Stromal cell of bone marrow (primary cell): ENCODE measurements at regions not wholly inside any gene's neighbourhood (a gene's known extent, or its start where the extent isn't known, plus 50 kb on each side); places are given as distances from the start of the nearest gene placed in this dataset.
"Not testable (repeated sequence)": the region's sequence is repeated elsewhere in the genome, so short reads cannot be mapped to it uniquely, and the experiment has no call there.

Experiments
- DNase-seq: peaks from one replicate; pipeline ENCODE4 v3.0.0-alpha.2; 2012; ENCODE audit warnings: low read depth

DNA sequence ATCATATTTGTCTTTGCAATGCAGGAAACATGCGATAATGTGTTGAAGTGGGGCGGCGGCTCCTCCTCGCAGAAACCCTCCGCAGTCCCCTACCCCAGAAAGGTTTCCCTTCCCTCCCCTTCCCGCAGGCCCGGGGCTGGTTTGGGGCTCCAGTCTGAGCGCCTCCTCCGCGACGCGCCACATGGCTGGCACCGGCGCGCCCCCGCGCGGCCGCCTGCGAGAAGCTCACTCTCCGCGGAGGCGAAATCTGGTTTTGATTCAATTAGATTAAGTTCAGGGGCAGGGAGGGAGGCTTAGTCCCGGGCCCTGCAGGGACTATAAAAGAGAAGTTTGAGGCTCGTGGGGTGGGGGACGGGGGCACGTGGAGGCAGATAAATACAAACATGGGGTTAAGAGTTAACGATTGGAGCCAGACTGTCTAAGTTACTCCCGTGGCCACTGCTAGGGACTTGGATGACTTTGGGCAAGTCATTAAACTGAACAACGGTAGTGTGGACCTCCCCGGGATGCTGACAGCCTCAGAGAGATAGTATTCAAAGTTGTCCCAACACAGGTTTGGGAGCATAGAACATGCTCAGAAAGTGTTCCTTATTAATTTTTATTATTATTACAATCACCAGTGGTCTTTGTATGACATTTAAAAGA lies 69.4 kb downstream of the MSX2 start:
- peak; percentile 36 for DNase-seq

DNA sequence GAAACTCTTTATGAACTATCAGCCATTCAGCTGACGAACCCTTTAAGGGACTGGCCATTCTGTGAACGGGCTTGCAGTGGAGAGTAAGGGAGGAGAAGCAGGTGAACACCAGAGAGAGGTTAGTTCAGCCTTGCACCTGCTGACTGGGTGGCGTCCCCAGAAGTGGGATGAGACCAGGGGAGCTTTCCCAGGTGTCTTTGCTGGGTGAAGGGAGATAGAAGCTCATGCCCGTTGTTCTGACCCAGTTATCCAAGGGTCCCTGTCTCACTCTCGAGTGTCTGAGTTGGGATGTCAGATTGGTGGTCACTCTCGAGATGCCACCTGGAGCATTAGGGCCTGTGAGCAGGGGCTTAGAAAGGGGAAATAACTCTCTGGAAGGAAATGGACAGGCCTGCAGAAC lies 68.7 kb downstream of the MSX2 start:
- no peak for DNase-seq

DNA sequence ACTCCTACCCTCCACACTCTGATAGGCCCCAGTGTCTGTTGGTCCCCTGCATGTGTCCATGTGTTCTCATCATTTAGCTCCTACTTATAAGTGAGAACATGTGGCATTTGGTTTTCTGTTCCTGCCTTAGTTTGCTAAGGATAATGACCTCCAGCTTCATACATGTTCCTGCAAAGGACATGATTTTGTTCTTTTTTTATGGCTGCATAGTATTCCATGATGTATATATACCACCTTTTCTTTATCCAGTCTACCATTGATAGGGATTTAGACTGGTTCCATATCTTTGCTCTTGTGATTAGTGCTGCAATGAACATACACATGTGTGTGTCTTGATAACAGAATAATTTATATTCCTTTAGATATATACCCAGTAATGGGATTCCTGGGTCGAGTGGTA lies 67.9 kb downstream of the MSX2 start:
- DNase-seq = not testable (repeated sequence)

DNA sequence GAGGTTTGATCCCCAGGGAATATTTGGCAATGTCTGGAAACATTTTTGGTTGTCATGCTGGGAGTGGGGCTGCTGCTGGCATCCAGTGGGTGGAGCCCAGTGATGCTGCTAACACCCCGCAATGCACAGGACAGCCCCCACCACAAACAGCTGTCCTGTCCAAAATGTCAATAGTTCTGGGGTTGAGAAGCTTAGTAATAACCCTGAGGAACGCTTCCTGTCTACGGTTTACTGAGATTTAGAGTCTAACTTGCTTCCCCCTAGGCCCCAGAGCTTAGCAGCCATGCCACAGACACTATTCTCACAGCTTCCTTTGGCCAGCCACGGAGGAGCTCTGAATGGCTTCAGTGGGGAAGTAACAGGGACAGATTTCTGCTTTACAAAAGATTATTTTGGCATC lies 66.5 kb downstream of the MSX2 start:
- no peak for DNase-seq

DNA sequence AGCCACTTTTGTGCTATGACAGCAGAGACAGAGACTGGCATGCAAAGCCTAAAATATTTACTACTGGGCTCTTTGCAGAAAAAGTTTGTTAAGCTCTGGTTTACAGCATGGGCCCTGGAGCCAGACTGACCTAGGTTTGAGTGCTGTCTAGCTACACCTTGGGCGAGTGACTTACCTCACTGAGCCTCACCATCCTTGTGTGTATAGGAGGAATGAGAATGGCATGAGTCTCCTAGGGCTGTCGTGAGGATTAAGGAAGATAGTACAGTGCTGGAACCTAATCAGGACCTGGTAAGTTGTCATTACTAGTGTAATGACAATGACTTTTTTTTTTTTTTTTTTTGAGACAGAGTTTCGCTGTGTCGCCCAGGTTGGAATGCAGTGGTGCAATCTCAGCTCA lies 65.2 kb downstream of the MSX2 start:
- no peak for DNase-seq

DNA sequence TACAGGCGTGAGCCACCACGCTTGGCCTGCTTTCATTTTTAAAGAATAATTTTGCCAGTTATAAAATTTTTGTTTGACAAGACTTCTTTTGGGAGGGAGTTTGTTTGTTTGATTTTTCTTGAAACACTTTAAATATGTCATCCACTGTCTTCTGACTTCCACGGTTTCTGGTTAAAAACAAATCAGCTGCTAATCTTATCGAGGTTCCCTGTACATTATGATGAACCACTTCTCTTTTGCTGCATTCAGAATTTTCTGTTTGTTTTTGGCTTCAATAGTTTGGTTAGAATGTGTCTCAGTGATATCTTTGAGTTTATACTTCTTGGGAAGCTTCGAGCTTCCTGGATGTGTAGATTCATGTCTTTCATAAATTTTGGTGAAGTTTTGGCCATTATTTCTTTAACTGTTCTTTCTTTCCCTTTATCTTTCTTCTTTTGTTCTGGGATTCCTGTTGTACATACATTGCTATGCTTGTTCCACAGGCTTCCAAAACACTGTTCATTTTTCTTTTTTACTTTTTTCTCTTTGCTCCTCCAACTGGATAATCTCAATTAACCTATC lies 60.8 kb downstream of the MSX2 start:
- DNase-seq = no peak
